ENCODE measurements at regions not wholly inside any gene's neighbourhood (a gene's known extent, or its start where the extent isn't known, plus 50 kb on each side); places are given as distances from the start of the nearest gene placed in this dataset.

GRCh38 chr2:5969303-5969702, 277.1 kb downstream of the SOX11 start:
- ChIA-PET POLR2A (no interaction called here), RAD21 (ENCODE audit: low non-redundant PET in 1 of 2, low total read pairs in 2 of 2, uncharacterized antibody in 2 of 2, unreplicated experiment in 2 of 2) (no interaction called here)

GRCh38 chr2:5970347-5970746, 278.2 kb downstream of the SOX11 start:
- Histone ChIP-seq H3K4me1 (ENCODE audit: control insufficient read depth in 1 of 2, insufficient read depth in 2 of 2, low read length in 2 of 2) (no peaks in the 10 kb centered on the region), H3K27ac (ENCODE audit: low read depth, low read length) (no peak overlapping the region), H3K9ac (ENCODE audit: low read length) (no peak overlapping the region), H3K4me2 (ENCODE audit: low read length) (no peak overlapping the region), H3K27me3 (ENCODE audit: insufficient read depth, low read length) (no peaks in the 10 kb centered on the region), H2AFZ (ENCODE audit: low read depth, low read length, poor library complexity, severe bottlenecking) (no peak overlapping the region), H4K20me1 (ENCODE audit: insufficient read depth) (no peaks in the 10 kb centered on the region), H3K9me2 (ENCODE audit: insufficient read depth) (no peaks in the 10 kb centered on the region), H3K36me3 (ENCODE audit: control insufficient read depth in 1 of 2, insufficient read depth in 2 of 2, low read length in 2 of 2) (no peaks in the 10 kb centered on the region), H3K4me3 (replicated peaks in 1 of 2; ENCODE audit: low read depth in 1 of 2, low read length in 2 of 2) (no peak overlapping the region), H3K9me3 (ENCODE audit: control insufficient read depth in 1 of 2, insufficient read depth in 1 of 2, low read depth in 1 of 2, low read length in 2 of 2) (peaks cover 3 to 20% of the 10 kb centered on the region in 2 experiments; a peak in 2 of 4 replicates), H3K79me2 (ENCODE audit: insufficient read depth, low read length) (no peaks in the 10 kb centered on the region)
- POLR2A ChIA-PET, result no interaction called here
- ATAC-seq (no peak), DNase-seq (ENCODE audit: low read depth, low spot score) (no peak)
- CTCF ChIA-PET, result no interaction called here
- no peak for TF ChIP-seq SIN3A (IDR thresholded peaks at IDR 0.05; ENCODE audit: low read depth)
- TF ChIP-seq CEBPB (IDR thresholded peaks at IDR 0.05; ENCODE audit: low read depth), result no peak
- no peak for TF ChIP-seq CBX3 (IDR thresholded peaks at IDR 0.05; ENCODE audit: low read depth)
- no peak for TF ChIP-seq RAD21 (IDR thresholded peaks at IDR 0.05; ENCODE audit: low read depth)
- TF ChIP-seq SRF (IDR thresholded peaks at IDR 0.05; ENCODE audit: low read depth), result no peak
- TF ChIP-seq MAX (IDR thresholded peaks at IDR 0.05), result no peak
- no peak for TF ChIP-seq EZH2 (IDR thresholded peaks at IDR 0.05)
- no peak for TF ChIP-seq ZBTB33 (IDR thresholded peaks at IDR 0.05; ENCODE audit: extremely low read depth, insufficient replicate concordance, low read length)
- no peak for TF ChIP-seq JUND (IDR thresholded peaks at IDR 0.05)
- TF ChIP-seq TCF7L2 (IDR thresholded peaks at IDR 0.05; ENCODE audit: borderline replicate concordance, extremely low read depth, insufficient read depth, insufficient read length), result no peak
- no peak for TF ChIP-seq POLR2A (IDR thresholded peaks at IDR 0.05; ENCODE audit: borderline replicate concordance, extremely low read depth, insufficient read depth, insufficient read length)
- TF ChIP-seq POLR2AphosphoS5 (IDR thresholded peaks at IDR 0.05; ENCODE audit: low read depth, low read length), result no peak
- no peak for TF ChIP-seq YY1 (IDR thresholded peaks at IDR 0.05; ENCODE audit: extremely low read depth, insufficient replicate concordance, low read depth, low read length)
- no peak for TF ChIP-seq ELF1 (IDR thresholded peaks at IDR 0.05; ENCODE audit: borderline replicate concordance, low read depth)
- no peak for TF ChIP-seq ATF3 (IDR thresholded peaks at IDR 0.05)
- no peak for TF ChIP-seq EGR1 (IDR thresholded peaks at IDR 0.05; ENCODE audit: low read depth)
- TF ChIP-seq ZNF274 (IDR thresholded peaks at IDR 0.05; ENCODE audit: low read depth, low read length), result no peak
- no peak for TF ChIP-seq SP1 (IDR thresholded peaks at IDR 0.05; ENCODE audit: low read depth)
- intact Hi-C loops (cut with micrococcal nuclease), result no loop called here
- RAD21 ChIA-PET (ENCODE audit: low non-redundant PET in 1 of 2, low total read pairs in 2 of 2, uncharacterized antibody in 2 of 2, unreplicated experiment in 2 of 2), result no interaction called here
- BruUV-seq (replicated peaks), result no TSS peak

More at GRCh38 chr2:5969303-5969702, 277.1 kb downstream of the SOX11 start:
- H3K79me2 ChIP-seq (ENCODE audit: insufficient read depth, low read length), result no peaks in the 10 kb centered on the region
- H3K27me3 ChIP-seq (ENCODE audit: insufficient read depth, low read length), result no peaks in the 10 kb centered on the region
- intact Hi-C loops (cut with micrococcal nuclease), result no loop called here
- H3K9me2 ChIP-seq (ENCODE audit: insufficient read depth), result no peaks in the 10 kb centered on the region
- H3K36me3 ChIP-seq (ENCODE audit: control insufficient read depth in 1 of 2, insufficient read depth in 2 of 2, low read length in 2 of 2), result no peaks in the 10 kb centered on the region
- ATAC-seq (no peak), DNase-seq (ENCODE audit: low read depth, low spot score) (no peak)
- CTCF ChIA-PET, result no interaction called here
- no peaks in the 10 kb centered on the region for H3K4me1 ChIP-seq (ENCODE audit: control insufficient read depth in 1 of 2, insufficient read depth in 2 of 2, low read length in 2 of 2)
- no peaks in the 10 kb centered on the region for H4K20me1 ChIP-seq (ENCODE audit: insufficient read depth)
- no TSS peak for BruUV-seq (replicated peaks)
- H3K4me2 ChIP-seq (ENCODE audit: low read length), result no peak overlapping the region
- H3K27ac ChIP-seq (ENCODE audit: low read depth, low read length), result no peak overlapping the region
- TF ChIP-seq EGR1 (IDR thresholded peaks at IDR 0.05; ENCODE audit: low read depth) (no peak), POLR2AphosphoS5 (IDR thresholded peaks at IDR 0.05; ENCODE audit: low read depth, low read length) (no peak), EZH2 (IDR thresholded peaks at IDR 0.05) (no peak), EZH2phosphoT487 (IDR thresholded peaks at IDR 0.05; ENCODE audit: borderline replicate concordance) (no peak), FOSL1 (IDR thresholded peaks at IDR 0.05; ENCODE audit: low read depth) (no peak), SRF (IDR thresholded peaks at IDR 0.05; ENCODE audit: low read depth) (no peak)
- H3K9me3 ChIP-seq (ENCODE audit: control insufficient read depth in 1 of 2, insufficient read depth in 1 of 2, low read depth in 1 of 2, low read length in 2 of 2), result peaks cover 7 to 17% of the 10 kb centered on the region in 2 experiments; a peak in 2 of 4 replicates
- H3K4me3 ChIP-seq (replicated peaks in 1 of 2; ENCODE audit: low read depth in 1 of 2, low read length in 2 of 2), result no peak overlapping the region
- no peak overlapping the region for H3K9ac ChIP-seq (ENCODE audit: low read length)
- no peak overlapping the region for H2AFZ ChIP-seq (ENCODE audit: low read depth, low read length, poor library complexity, severe bottlenecking)

Measured in HCT116 (cell line).